GM12874 (cell line): ENCODE measurements at regions not wholly inside any gene's neighbourhood (a gene's known extent, or its start where the extent isn't known, plus 50 kb on each side); places are given as distances from the start of the nearest gene placed in this dataset.

Experiments used
- CTCF ChIP-seq: IDR thresholded peaks from 2 replicates; pipeline ENCODE4 v1.5.1; 2011; ENCODE audit warnings: low read depth, mild to moderate bottlenecking, control low read depth, low read length, moderate library complexity; ENCODE audit not compliant: insufficient read depth

GRCh38 chr1:14034506-14034905 is 334.5 kb downstream of the PRDM2 start:
- no peak for TF ChIP-seq CTCF

GRCh38 chr1:14037101-14037847 is 337.3 kb downstream of the PRDM2 start:
- TF ChIP-seq CTCF: no peak

- TF ChIP-seq CTCF: no peak
Measured at GRCh38 chr1:14039582-14040430, 339.8 kb downstream of the PRDM2 start.

GRCh38 chr1:14049965-14050364 is 350.0 kb downstream of the PRDM2 start:
- no peak for TF ChIP-seq CTCF

- no peak for TF ChIP-seq CTCF
Measured at GRCh38 chr1:14055442-14056223, 355.6 kb downstream of the PRDM2 start.

GRCh38 chr1:14057640-14058039 is 357.7 kb downstream of the PRDM2 start:
- no peak for TF ChIP-seq CTCF

- no peak for TF ChIP-seq CTCF
Measured at GRCh38 chr1:14061204-14061603, 361.2 kb downstream of the PRDM2 start.
